ENCODE measurements at regions not wholly inside any gene's neighbourhood (a gene's known extent, or its start where the extent isn't known, plus 50 kb on each side); places are given as distances from the start of the nearest gene placed in this dataset.

DNA sequence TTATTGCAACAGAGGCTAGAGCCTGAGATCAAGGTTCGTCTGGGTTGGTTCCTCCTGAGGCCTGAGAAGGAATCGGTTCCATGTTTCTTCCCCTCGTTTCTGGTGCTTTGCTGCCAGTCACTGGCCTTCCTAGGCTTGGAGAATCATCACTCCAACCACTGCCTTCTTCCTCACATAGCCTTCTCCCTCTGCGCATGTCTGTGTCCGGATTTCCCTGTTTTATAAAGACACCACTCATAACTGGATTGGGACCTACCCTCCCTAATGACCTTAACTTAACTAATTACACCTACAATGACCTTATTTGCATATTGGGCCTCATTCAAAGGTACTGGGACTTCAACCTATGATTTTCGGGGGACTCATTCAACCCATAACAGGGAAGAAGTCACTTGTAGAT lies 119.8 kb upstream of the CCDC68 start:
- DNase-seq (ENCODE audit: extremely low read depth, insufficient read length) = no peak
- Histone ChIP-seq H3K4me3 (replicated peaks; ENCODE audit: low read depth, low read length) (no peak overlapping the region), H3K27me3 (replicated peaks; ENCODE audit: control insufficient read depth, insufficient read depth, low read length) (no peaks in the 10 kb centered on the region; the same call in 1 of the 2 replicates), H3K36me3 (ENCODE audit: control insufficient read depth, insufficient read depth, low read length) (no peaks in the 10 kb centered on the region)
- no peak for TF ChIP-seq CTCF (IDR thresholded peaks at IDR 0.05; ENCODE audit: insufficient read depth, low read length, poor library complexity, severe bottlenecking)

DNA sequence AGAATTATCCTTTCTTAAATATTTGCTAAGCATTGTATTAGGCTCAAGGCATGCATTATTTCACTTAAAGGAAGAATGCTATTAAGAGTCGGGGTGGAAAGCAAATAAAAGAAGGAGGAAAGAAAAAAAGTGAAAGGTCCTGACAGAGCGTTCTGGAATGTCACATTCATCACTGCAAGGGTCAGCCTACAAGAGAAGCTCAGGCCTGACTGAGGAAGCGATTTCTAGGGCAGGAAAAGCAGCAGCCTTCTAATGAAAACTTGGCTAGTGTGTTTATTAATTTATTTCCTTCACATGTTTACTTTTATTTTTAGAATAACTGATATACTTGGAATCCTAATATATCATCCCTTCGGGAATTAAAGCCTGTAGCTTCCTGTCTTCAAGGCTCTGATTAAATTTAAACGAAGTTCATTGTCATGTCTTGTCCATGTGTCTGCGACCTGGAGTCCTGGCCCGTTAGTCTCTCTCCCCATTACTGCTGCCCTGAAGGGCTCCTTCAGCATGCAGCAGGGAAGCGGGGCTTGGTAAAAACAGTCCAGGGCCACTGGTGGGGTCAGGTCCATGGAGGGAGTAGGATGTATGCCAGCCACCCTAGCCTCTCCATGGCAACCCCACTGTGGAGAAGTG lies 119.2 kb upstream of the CCDC68 start:
- no peak for DNase-seq (ENCODE audit: extremely low read depth, insufficient read length)
- Histone ChIP-seq H3K27me3 (replicated peaks; ENCODE audit: control insufficient read depth, insufficient read depth, low read length) (no peaks in the 10 kb centered on the region; the same call in 1 of the 2 replicates), H3K36me3 (ENCODE audit: control insufficient read depth, insufficient read depth, low read length) (no peaks in the 10 kb centered on the region), H3K4me3 (replicated peaks; ENCODE audit: low read depth, low read length) (no peak overlapping the region)
- no peak for TF ChIP-seq CTCF (IDR thresholded peaks at IDR 0.05; ENCODE audit: insufficient read depth, low read length, poor library complexity, severe bottlenecking)

DNA sequence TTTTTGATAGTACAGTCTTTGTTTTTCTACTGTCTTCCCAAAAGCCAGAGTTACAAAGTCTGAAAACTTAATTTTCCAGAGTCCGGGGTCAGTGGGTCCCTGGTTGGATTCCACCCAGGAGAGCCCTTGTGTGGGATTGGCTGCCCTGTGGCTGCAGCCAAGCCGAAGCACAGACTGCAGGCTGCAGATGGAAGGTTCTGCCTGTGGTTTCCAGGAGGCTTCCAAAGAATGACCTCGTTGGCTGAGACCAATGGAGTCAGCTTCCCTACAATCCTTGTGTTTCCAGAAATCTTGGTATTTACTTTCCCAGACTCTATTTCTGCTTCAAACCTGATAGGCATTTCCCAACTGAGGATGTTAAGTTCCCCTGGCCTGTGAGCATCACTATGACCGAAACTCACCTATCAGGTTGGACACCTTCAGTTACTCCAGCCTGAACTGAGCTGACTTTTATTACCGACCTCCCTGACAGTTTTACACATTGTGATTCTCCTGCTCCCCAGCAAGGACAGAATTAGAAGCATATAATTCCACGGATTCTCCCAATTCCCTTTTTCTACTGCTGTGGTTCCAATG lies 117.5 kb upstream of the CCDC68 start:
- no peak overlapping the region for H3K4me3 ChIP-seq (replicated peaks; ENCODE audit: low read depth, low read length)
- no peaks in the 10 kb centered on the region for H3K36me3 ChIP-seq (ENCODE audit: control insufficient read depth, insufficient read depth, low read length)

GRCh38 chr18:55073834-55074233 lies 114.6 kb upstream of the CCDC68 start:
- H3K4me3 ChIP-seq (replicated peaks; ENCODE audit: low read depth, low read length) = no peak overlapping the region
- no peak for TF ChIP-seq CTCF (IDR thresholded peaks at IDR 0.05; ENCODE audit: insufficient read depth, low read length, poor library complexity, severe bottlenecking)
- no peak for DNase-seq (ENCODE audit: extremely low read depth, insufficient read length)
- H3K27me3 ChIP-seq (replicated peaks; ENCODE audit: control insufficient read depth, insufficient read depth, low read length) = no peaks in the 10 kb centered on the region
- no peaks in the 10 kb centered on the region for H3K36me3 ChIP-seq (ENCODE audit: control insufficient read depth, insufficient read depth, low read length)

More for the DNA sequence above, 117.5 kb upstream of the CCDC68 start:
- TF ChIP-seq CTCF (IDR thresholded peaks at IDR 0.05; ENCODE audit: insufficient read depth, low read length, poor library complexity, severe bottlenecking) = no peak
- no peak for DNase-seq (ENCODE audit: extremely low read depth, insufficient read length)
- H3K27me3 ChIP-seq (replicated peaks; ENCODE audit: control insufficient read depth, insufficient read depth, low read length) = no peaks in the 10 kb centered on the region; the same call in 1 of the 2 replicates

DNA sequence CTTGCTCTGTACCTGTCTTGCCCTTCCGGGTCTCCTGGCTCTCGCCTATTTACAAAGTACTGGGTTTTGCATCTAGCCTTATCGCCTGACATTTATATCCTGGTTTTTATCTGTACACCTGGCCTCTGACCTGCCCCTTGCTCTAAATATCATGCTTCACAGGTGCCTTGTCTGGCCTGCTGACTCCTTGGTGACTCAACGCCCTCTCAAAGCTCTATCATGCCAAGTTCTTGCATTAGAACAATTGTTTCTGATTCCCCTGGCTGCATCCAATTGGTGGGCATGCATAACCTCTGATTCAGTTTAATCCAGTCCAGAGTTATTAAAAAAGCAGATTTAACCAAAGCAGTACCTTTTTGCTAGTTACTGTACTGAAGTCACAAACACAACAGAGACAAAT lies 113.9 kb upstream of the CCDC68 start:
- no peak overlapping the region for H3K4me3 ChIP-seq (replicated peaks; ENCODE audit: low read depth, low read length)
- no peaks in the 10 kb centered on the region for H3K36me3 ChIP-seq (ENCODE audit: control insufficient read depth, insufficient read depth, low read length)
- no peak for TF ChIP-seq CTCF (IDR thresholded peaks at IDR 0.05; ENCODE audit: insufficient read depth, low read length, poor library complexity, severe bottlenecking)
- no peak for DNase-seq (ENCODE audit: extremely low read depth, insufficient read length)
- no peaks in the 10 kb centered on the region for H3K27me3 ChIP-seq (replicated peaks; ENCODE audit: control insufficient read depth, insufficient read depth, low read length)
